Psoas muscle (tissue), 7 donors: ENCODE measurements at regions not wholly inside any gene's neighbourhood (a gene's known extent, or its start where the extent isn't known, plus 50 kb on each side); places are given as distances from the start of the nearest gene placed in this dataset.

ENCODE experiments used
- ATAC-seq, 4 donors: fragments of 200-7000 bp; cut with Tn5 transposase; one replicate each; pipeline ENCODE4 v1.9.1; 2020; ENCODE audit warnings: moderate library complexity in 3 of 4, mild to moderate bottlenecking in 2 of 4
- DNase-seq, 2 donors: peaks; one replicate each; pipeline ENCODE4 v3.0.0-alpha.2; 2020
- H3K27ac ChIP-seq: fragments of 200-600 bp; one replicate; pipeline ENCODE4 v1.8.0; 2022
- H3K27me3 ChIP-seq, 3 donors: fragments of 200-600 bp in 1 of 3; one replicate each; pipeline versions ENCODE4 v1.6.1 to v1.8.0; 2013 to 2022; ENCODE audit warnings: low read length in 2 of 3, mild to moderate bottlenecking in 2 of 3, moderate library complexity in 1 of 3; ENCODE audit not compliant: insufficient read depth in 3 of 3
- H3K36me3 ChIP-seq, 2 donors: fragments of 200-600 bp in 1 of 2; one replicate each; pipeline versions ENCODE4 v1.6.1 to v1.8.0; 2013 to 2022; ENCODE audit warnings: low read depth in 1 of 2, mild to moderate bottlenecking in 1 of 2, moderate library complexity in 1 of 2; ENCODE audit not compliant: insufficient read depth in 1 of 2
- H3K4me1 ChIP-seq: fragments of 200-600 bp; one replicate; pipeline ENCODE4 v1.8.0; 2022
- H3K4me3 ChIP-seq: fragments of 200-600 bp; one replicate; pipeline ENCODE4 v1.8.0; 2022; ENCODE audit warnings: mild to moderate bottlenecking
- H3K9me3 ChIP-seq: fragments of 200-600 bp; one replicate; pipeline ENCODE4 v1.8.0; 2022
- CTCF ChIP-seq: fragments of 200-600 bp; IDR thresholded peaks from one replicate; pipeline ENCODE4 v1.8.0; 2022; ENCODE audit warnings: antibody characterized with exemption
- whole genome bisulfite sequencing, 3 donors: extraction: QIAGEN DNeasy Blood & Tissue Kit; methylation state at CpG; one replicate each; pipeline versions ENCODE4 v1.1.6 to v1.1.7; 2013; 5-methylcytosine and 5-hydroxymethylcytosine counted together
- intact Hi-C, 2 donors: fragments of 100-400 bp; cut with DNase I; formaldehyde crosslinking; loops; one replicate each; pipeline versions ENCODE4 v1.11.0 to v1.14.2; 2022
- donor health status: healthy with polysubstance abuse.
- donor health status: DM: no; HTN: no; CAD: no; lungs with moderate emphysema.
- donor health status: Bipolar disorder and iron deficiency.
- donor health status: healthy.
- donor health status: DM: yes; HTN: yes; CAD: no.
- donor health status: DM: no; HTN: no; CAD: no.
- donor health status: DM: yes; HTN: yes; CAD: no.

GRCh38 chr1:95364546-95364945 is 130.5 kb downstream of the RWDD3 start:
- no peak for TF ChIP-seq CTCF
- WGBS, 3 donors, result 71 to 94% (median 77%) methylated on average over 1 of the region's 1 CpG
- no peak overlapping the region for H3K4me3 ChIP-seq
- no peaks in the 10 kb centered on the region for H3K36me3 ChIP-seq
- H3K27ac ChIP-seq, result no peak overlapping the region
- no peaks in the 10 kb centered on the region for H3K27me3 ChIP-seq
- H3K9me3 ChIP-seq, result no peaks in the 10 kb centered on the region
- DNase-seq, result no peak
- no peak for ATAC-seq
- no peaks in the 10 kb centered on the region for H3K4me1 ChIP-seq
- intact Hi-C loops, result no loop called here

- no peak overlapping the region for H3K4me3 ChIP-seq
- no peaks in the 10 kb centered on the region for H3K9me3 ChIP-seq
- intact Hi-C loops, result no loop called here
- no peaks in the 10 kb centered on the region for H3K4me1 ChIP-seq
- no peaks in the 10 kb centered on the region for H3K36me3 ChIP-seq
- TF ChIP-seq CTCF, result no peak
- no peaks in the 10 kb centered on the region for H3K27me3 ChIP-seq
- no peak for DNase-seq
- WGBS, 3 donors, result 72 to 78% (median 74%) methylated on average over 3 of the region's 3 CpGs
- ATAC-seq, result no peak
- no peak overlapping the region for H3K27ac ChIP-seq
Observed at GRCh38 chr1:95366498-95366897, 132.5 kb downstream of the RWDD3 start.

GRCh38 chr1:95368178-95368577 is 134.2 kb downstream of the RWDD3 start:
- 45 to 57% (median 56%) methylated on average over 4 of the region's 4 CpGs for WGBS, 3 donors
- Histone ChIP-seq H3K9me3 (no peaks in the 10 kb centered on the region), H3K4me3 (no peak overlapping the region), H3K36me3 (no peaks in the 10 kb centered on the region), H3K4me1 (no peaks in the 10 kb centered on the region), H3K27ac (no peak overlapping the region), H3K27me3 (no peaks in the 10 kb centered on the region)
- DNase-seq (no peak), ATAC-seq (no peak)
- intact Hi-C loops, result no loop called here
- TF ChIP-seq CTCF, result no peak

- ATAC-seq (no peak), DNase-seq (no peak)
- 72 to 74% (median 73%) methylated on average over 7 of the region's 7 CpGs for WGBS, 3 donors
- Histone ChIP-seq H3K36me3 (no peaks in the 10 kb centered on the region), H3K4me1 (no peaks in the 10 kb centered on the region), H3K4me3 (no peak overlapping the region), H3K27me3 (no peaks in the 10 kb centered on the region), H3K27ac (no peak overlapping the region), H3K9me3 (no peaks in the 10 kb centered on the region)
- no peak for TF ChIP-seq CTCF
- intact Hi-C loops, result no loop called here
Observed at GRCh38 chr1:95369985-95370690, 136.1 kb downstream of the RWDD3 start.
